GM23338 (cell line): ENCODE measurements at regions not wholly inside any gene's neighbourhood (a gene's known extent, or its start where the extent isn't known, plus 50 kb on each side); places are given as distances from the start of the nearest gene placed in this dataset.

Experiments
- CREB1 ChIP-seq: fragments of 250-450 bp; sonication (Bioruptor Pico); IDR thresholded peaks from 2 replicates; pipeline ENCODE4 v1.5.0; 2020; ENCODE audit warnings: low read depth, mild to moderate bottlenecking, moderate library complexity
- CTCF ChIP-seq, 2 experiments: fragments of 200-600 bp in 1 of 2; sonication (generic) in 1 of 2; conservative IDR thresholded peaks; 2 replicates each; pipeline versions ENCODE4 v1.5.1 to v1.6.1; 2016 to 2017; ENCODE audit warnings: antibody characterized with exemption in 2 of 2, low read depth in 2 of 2, mild to moderate bottlenecking in 2 of 2, moderate library complexity in 1 of 2
- EZH2 ChIP-seq: fragments of 200-600 bp; sonication (generic); IDR thresholded peaks from one replicate; pipeline ENCODE4 v1.8.0; 2017; ENCODE audit warnings: antibody characterized with exemption, mild to moderate bottlenecking, low read depth; ENCODE audit not compliant: unreplicated experiment
- EZH2phosphoT487 ChIP-seq: fragments of 200-600 bp; sonication (generic); IDR thresholded peaks from one replicate; pipeline ENCODE4 v1.8.1; 2018; ENCODE audit warnings: antibody characterized with exemption; ENCODE audit not compliant: unreplicated experiment
- JUNB ChIP-seq: IDR thresholded peaks from one replicate; pipeline ENCODE4 v1.6.1; 2016; ENCODE audit warnings: antibody characterized with exemption; ENCODE audit not compliant: unreplicated experiment
- NANOG ChIP-seq: IDR thresholded peaks from 2 replicates; pipeline ENCODE4 v1.6.1; 2016; ENCODE audit warnings: antibody characterized with exemption, borderline replicate concordance
- POLR2AphosphoS5 ChIP-seq: IDR thresholded peaks from 2 replicates; pipeline ENCODE4 v1.6.1; 2016; ENCODE audit warnings: antibody characterized with exemption, low read depth
- STAT1 ChIP-seq: IDR thresholded peaks from one replicate; pipeline ENCODE4 v1.6.1; 2016; ENCODE audit warnings: antibody characterized with exemption; ENCODE audit not compliant: unreplicated experiment
- ZNF114 ChIP-seq: fragments of 250-450 bp; sonication (Bioruptor Pico); IDR thresholded peaks from 2 replicates; pipeline ENCODE4 v1.5.0; 2020; ENCODE audit warnings: mild to moderate bottlenecking, moderate library complexity
- ZNF331 ChIP-seq: fragments of 250-450 bp; sonication (Bioruptor Pico); IDR thresholded peaks from 2 replicates; pipeline ENCODE4 v1.5.0; 2020; ENCODE audit warnings: low read depth, mild to moderate bottlenecking, moderate library complexity
- ZNF462 ChIP-seq: fragments of 250-450 bp; sonication (Bioruptor Pico); IDR thresholded peaks from 2 replicates; pipeline ENCODE4 v1.5.0; 2020; ENCODE audit warnings: mild to moderate bottlenecking, moderate library complexity
- TF ChIP-seq, protein P1 (sequence below): IDR thresholded peaks from one replicate; pipeline ENCODE4 v1.6.1; 2018; ENCODE audit warnings: antibody characterized with exemption; ENCODE audit not compliant: unreplicated experiment
- TF ChIP-seq, protein P2 (sequence below): IDR thresholded peaks from 2 replicates; pipeline ENCODE4 v1.6.1; 2016; ENCODE audit warnings: antibody characterized with exemption

GRCh38 chr3:6120786-6121185 lies 740.1 kb upstream of the GRM7 start:
- TF ChIP-seq CREB1 (CRISPR knock-in tag) (no peak), CTCF (conservative IDR thresholded peaks at IDR 0.05; ENCODE audit: low read depth in 2 of 2) (no peak), EZH2 (no peak), POLR2AphosphoS5 (no peak), JUNB (no peak), EZH2phosphoT487 (no peak), ZNF331 (CRISPR knock-in tag) (no peak), NANOG (no peak), STAT1 (no peak), ZNF462 (CRISPR knock-in tag) (no peak), ZNF114 (CRISPR knock-in tag) (no peak)
- TF ChIP-seq, protein P1, sequence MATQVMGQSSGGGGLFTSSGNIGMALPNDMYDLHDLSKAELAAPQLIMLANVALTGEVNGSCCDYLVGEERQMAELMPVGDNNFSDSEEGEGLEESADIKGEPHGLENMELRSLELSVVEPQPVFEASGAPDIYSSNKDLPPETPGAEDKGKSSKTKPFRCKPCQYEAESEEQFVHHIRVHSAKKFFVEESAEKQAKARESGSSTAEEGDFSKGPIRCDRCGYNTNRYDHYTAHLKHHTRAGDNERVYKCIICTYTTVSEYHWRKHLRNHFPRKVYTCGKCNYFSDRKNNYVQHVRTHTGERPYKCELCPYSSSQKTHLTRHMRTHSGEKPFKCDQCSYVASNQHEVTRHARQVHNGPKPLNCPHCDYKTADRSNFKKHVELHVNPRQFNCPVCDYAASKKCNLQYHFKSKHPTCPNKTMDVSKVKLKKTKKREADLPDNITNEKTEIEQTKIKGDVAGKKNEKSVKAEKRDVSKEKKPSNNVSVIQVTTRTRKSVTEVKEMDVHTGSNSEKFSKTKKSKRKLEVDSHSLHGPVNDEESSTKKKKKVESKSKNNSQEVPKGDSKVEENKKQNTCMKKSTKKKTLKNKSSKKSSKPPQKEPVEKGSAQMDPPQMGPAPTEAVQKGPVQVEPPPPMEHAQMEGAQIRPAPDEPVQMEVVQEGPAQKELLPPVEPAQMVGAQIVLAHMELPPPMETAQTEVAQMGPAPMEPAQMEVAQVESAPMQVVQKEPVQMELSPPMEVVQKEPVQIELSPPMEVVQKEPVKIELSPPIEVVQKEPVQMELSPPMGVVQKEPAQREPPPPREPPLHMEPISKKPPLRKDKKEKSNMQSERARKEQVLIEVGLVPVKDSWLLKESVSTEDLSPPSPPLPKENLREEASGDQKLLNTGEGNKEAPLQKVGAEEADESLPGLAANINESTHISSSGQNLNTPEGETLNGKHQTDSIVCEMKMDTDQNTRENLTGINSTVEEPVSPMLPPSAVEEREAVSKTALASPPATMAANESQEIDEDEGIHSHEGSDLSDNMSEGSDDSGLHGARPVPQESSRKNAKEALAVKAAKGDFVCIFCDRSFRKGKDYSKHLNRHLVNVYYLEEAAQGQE = no peak
- TF ChIP-seq, protein P2, sequence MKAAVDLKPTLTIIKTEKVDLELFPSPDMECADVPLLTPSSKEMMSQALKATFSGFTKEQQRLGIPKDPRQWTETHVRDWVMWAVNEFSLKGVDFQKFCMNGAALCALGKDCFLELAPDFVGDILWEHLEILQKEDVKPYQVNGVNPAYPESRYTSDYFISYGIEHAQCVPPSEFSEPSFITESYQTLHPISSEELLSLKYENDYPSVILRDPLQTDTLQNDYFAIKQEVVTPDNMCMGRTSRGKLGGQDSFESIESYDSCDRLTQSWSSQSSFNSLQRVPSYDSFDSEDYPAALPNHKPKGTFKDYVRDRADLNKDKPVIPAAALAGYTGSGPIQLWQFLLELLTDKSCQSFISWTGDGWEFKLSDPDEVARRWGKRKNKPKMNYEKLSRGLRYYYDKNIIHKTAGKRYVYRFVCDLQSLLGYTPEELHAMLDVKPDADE = no peak
